HepG2 (cell line): ENCODE measurements at regions not wholly inside any gene's neighbourhood (a gene's known extent, or its start where the extent isn't known, plus 50 kb on each side); places are given as distances from the start of the nearest gene placed in this dataset.

Experiments used
- EZH2 ChIP-seq: conservative IDR thresholded peaks from 2 replicates; pipeline ENCODE4 v1.6.1; 2012; ENCODE audit warnings: mild to moderate bottlenecking, low read depth, low read length, moderate library complexity
- HNRNPL ChIP-seq: fragments of 200-400 bp; formaldehyde crosslinking; IDR thresholded peaks from 2 replicates; pipeline ENCODE4 v1.6.1; 2017; ENCODE audit warnings: mild to moderate bottlenecking, low read depth, low read length
- KLF13 ChIP-seq: sonication (generic); formaldehyde crosslinking; IDR thresholded peaks from 2 replicates; pipeline ENCODE4 v1.4.0; 2020; ENCODE audit warnings: mild to moderate bottlenecking, missing genetic modification reagents
- MTA1 ChIP-seq: sonication (generic); formaldehyde crosslinking; IDR thresholded peaks from 2 replicates; pipeline ENCODE4 v1.4.0; 2020; ENCODE audit warnings: missing genetic modification reagents, mild to moderate bottlenecking, borderline replicate concordance
- POLR2AphosphoS5 ChIP-seq: IDR thresholded peaks from 2 replicates; pipeline ENCODE4 v1.6.1; 2012; ENCODE audit warnings: low read depth, low read length
- SP1 ChIP-seq, 2 experiments: fragments of 450-650 bp in 1 of 2; sonication (generic) in 1 of 2; formaldehyde crosslinking in 1 of 2; IDR thresholded peaks; 2 replicates each; pipeline versions ENCODE4 v1.4.0 to v1.6.1; 2016 to 2020; ENCODE audit warnings: missing genetic modification reagents in 1 of 2
- SUZ12 ChIP-seq: fragments of 150-350 bp; IDR thresholded peaks from 2 replicates; pipeline ENCODE4 v1.6.1; 2014; ENCODE audit warnings: low read depth, low read length
- ZNF263 ChIP-seq: sonication (generic); formaldehyde crosslinking; IDR thresholded peaks from 2 replicates; pipeline ENCODE4 v1.4.0; 2020; ENCODE audit warnings: missing genetic modification reagents
- ZNF670 ChIP-seq: sonication (generic); formaldehyde crosslinking; IDR thresholded peaks from 2 replicates; pipeline ENCODE4 v1.8.0; 2022; ENCODE audit warnings: mild to moderate bottlenecking, missing genetic modification reagents, borderline replicate concordance
- TF ChIP-seq, protein P1 (sequence below): sonication (generic); formaldehyde crosslinking; IDR thresholded peaks from 2 replicates; pipeline ENCODE4 v1.5.0; 2020; ENCODE audit warnings: mild to moderate bottlenecking, missing genetic modification reagents, moderate library complexity
- TF ChIP-seq, protein P2 (sequence below): sonication (generic); formaldehyde crosslinking; IDR thresholded peaks from 2 replicates; pipeline ENCODE4 v1.4.0; 2020; ENCODE audit warnings: missing genetic modification reagents
- TF ChIP-seq, protein P3 (sequence below): sonication (generic); formaldehyde crosslinking; IDR thresholded peaks from 2 replicates; pipeline ENCODE4 v1.4.0; 2020; ENCODE audit warnings: missing genetic modification reagents

DNA sequence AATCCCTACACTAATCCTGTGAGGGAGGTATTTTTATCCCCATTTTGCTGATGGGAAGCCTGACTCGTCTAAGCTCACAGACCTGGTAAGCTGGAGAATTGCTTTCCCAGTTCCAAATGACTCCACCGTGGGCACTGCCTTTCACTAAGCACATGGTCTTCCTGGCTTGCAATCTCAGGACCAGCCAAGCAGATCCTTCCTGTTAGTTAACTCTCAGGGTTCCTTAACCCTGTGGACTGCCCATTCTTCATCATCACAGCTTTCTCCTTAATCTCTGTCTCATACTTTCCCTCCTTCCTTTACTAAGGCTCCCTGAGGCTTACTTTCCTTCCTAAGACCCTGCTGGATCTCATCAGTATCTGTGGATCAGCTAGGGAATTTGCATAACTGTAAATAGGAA lies 122.2 kb upstream of the ZEB2 start:
- no peak for TF ChIP-seq ZNF263 (CRISPR knock-in tag)
- TF ChIP-seq SUZ12 = no peak
- no peak for TF ChIP-seq ZNF670
- TF ChIP-seq, protein P1, sequence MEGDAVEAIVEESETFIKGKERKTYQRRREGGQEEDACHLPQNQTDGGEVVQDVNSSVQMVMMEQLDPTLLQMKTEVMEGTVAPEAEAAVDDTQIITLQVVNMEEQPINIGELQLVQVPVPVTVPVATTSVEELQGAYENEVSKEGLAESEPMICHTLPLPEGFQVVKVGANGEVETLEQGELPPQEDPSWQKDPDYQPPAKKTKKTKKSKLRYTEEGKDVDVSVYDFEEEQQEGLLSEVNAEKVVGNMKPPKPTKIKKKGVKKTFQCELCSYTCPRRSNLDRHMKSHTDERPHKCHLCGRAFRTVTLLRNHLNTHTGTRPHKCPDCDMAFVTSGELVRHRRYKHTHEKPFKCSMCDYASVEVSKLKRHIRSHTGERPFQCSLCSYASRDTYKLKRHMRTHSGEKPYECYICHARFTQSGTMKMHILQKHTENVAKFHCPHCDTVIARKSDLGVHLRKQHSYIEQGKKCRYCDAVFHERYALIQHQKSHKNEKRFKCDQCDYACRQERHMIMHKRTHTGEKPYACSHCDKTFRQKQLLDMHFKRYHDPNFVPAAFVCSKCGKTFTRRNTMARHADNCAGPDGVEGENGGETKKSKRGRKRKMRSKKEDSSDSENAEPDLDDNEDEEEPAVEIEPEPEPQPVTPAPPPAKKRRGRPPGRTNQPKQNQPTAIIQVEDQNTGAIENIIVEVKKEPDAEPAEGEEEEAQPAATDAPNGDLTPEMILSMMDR (CRISPR knock-in tag) = no peak
- TF ChIP-seq KLF13 (CRISPR knock-in tag) = no peak
- TF ChIP-seq, protein P2, sequence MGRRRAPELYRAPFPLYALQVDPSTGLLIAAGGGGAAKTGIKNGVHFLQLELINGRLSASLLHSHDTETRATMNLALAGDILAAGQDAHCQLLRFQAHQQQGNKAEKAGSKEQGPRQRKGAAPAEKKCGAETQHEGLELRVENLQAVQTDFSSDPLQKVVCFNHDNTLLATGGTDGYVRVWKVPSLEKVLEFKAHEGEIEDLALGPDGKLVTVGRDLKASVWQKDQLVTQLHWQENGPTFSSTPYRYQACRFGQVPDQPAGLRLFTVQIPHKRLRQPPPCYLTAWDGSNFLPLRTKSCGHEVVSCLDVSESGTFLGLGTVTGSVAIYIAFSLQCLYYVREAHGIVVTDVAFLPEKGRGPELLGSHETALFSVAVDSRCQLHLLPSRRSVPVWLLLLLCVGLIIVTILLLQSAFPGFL (CRISPR knock-in tag) = no peak
- TF ChIP-seq EZH2 = no peak
- no peak for TF ChIP-seq SP1 (IDR thresholded peaks at IDR 0.05)
- no peak for TF ChIP-seq SP1 (CRISPR knock-in tag; IDR thresholded peaks at IDR 0.05)
- no peak for TF ChIP-seq MTA1 (CRISPR knock-in tag)
- no peak for TF ChIP-seq POLR2AphosphoS5
- TF ChIP-seq, protein P3, sequence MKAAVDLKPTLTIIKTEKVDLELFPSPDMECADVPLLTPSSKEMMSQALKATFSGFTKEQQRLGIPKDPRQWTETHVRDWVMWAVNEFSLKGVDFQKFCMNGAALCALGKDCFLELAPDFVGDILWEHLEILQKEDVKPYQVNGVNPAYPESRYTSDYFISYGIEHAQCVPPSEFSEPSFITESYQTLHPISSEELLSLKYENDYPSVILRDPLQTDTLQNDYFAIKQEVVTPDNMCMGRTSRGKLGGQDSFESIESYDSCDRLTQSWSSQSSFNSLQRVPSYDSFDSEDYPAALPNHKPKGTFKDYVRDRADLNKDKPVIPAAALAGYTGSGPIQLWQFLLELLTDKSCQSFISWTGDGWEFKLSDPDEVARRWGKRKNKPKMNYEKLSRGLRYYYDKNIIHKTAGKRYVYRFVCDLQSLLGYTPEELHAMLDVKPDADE (CRISPR knock-in tag) = no peak
- TF ChIP-seq HNRNPL = no peak
